ENCODE measurements at regions not wholly inside any gene's neighbourhood (a gene's known extent, or its start where the extent isn't known, plus 50 kb on each side); places are given as distances from the start of the nearest gene placed in this dataset.

- H2AFZ ChIP-seq (ENCODE audit: low read depth, low read length, severe bottlenecking): no peak overlapping the region
- no peak overlapping the region for H3K4me2 ChIP-seq (ENCODE audit: low read depth, low read length, poor library complexity, severe bottlenecking)
- H3K9ac ChIP-seq (ENCODE audit: low read length): no peak overlapping the region
- H3K36me3 ChIP-seq (ENCODE audit: low read length): no peaks in the 10 kb centered on the region
- H3K4me3 ChIP-seq (ENCODE audit: insufficient read depth, low read length, poor library complexity, severe bottlenecking): no peak overlapping the region
- H3K27me3 ChIP-seq (ENCODE audit: low read length): no peaks in the 10 kb centered on the region
- H3F3A ChIP-seq (ENCODE audit: insufficient read depth): no peaks in the 10 kb centered on the region
- no peaks in the 10 kb centered on the region for H3K9me3 ChIP-seq (ENCODE audit: insufficient read depth, low read length)
- TF ChIP-seq EZH2phosphoT487 (conservative IDR thresholded peaks at IDR 0.05; ENCODE audit: low read length): no peak
- TF ChIP-seq CTCF (IDR thresholded peaks at IDR 0.05; ENCODE audit: insufficient read depth, low read length, poor library complexity, severe bottlenecking): no peak
- no peaks in the 10 kb centered on the region for H4K20me1 ChIP-seq (ENCODE audit: low read depth, low read length)
- H3K27ac ChIP-seq (ENCODE audit: low read depth, low read length): no peak overlapping the region
- no peaks in the 10 kb centered on the region for H3K9me2 ChIP-seq (replicated peaks; ENCODE audit: insufficient read depth, low read length)
- no peaks in the 10 kb centered on the region for H3K79me2 ChIP-seq (ENCODE audit: insufficient read depth, low read length)
Measured at GRCh38 chr16:6427621-6428020, 905.0 kb upstream of the RBFOX1 start.

- Histone ChIP-seq H3K9ac (ENCODE audit: low read length) (no peak overlapping the region), H3K79me2 (ENCODE audit: insufficient read depth, low read length) (no peaks in the 10 kb centered on the region), H3K36me3 (ENCODE audit: low read length) (no peaks in the 10 kb centered on the region), H2AFZ (ENCODE audit: low read depth, low read length, severe bottlenecking) (no peak overlapping the region), H3K27ac (ENCODE audit: low read depth, low read length) (no peak overlapping the region), H4K20me1 (ENCODE audit: low read depth, low read length) (no peaks in the 10 kb centered on the region), H3K9me3 (ENCODE audit: insufficient read depth, low read length) (no peaks in the 10 kb centered on the region), H3K9me2 (replicated peaks; ENCODE audit: insufficient read depth, low read length) (no peaks in the 10 kb centered on the region), H3K4me3 (ENCODE audit: insufficient read depth, low read length, poor library complexity, severe bottlenecking) (no peak overlapping the region), H3F3A (ENCODE audit: insufficient read depth) (no peaks in the 10 kb centered on the region), H3K27me3 (ENCODE audit: low read length) (no peaks in the 10 kb centered on the region), H3K4me2 (ENCODE audit: low read depth, low read length, poor library complexity, severe bottlenecking) (no peak overlapping the region)
- TF ChIP-seq CTCF (IDR thresholded peaks at IDR 0.05; ENCODE audit: insufficient read depth, low read length, poor library complexity, severe bottlenecking) (no peak), EZH2phosphoT487 (conservative IDR thresholded peaks at IDR 0.05; ENCODE audit: low read length) (no peak)
Measured at GRCh38 chr16:6407596-6407995, 925.0 kb upstream of the RBFOX1 start.

- TF ChIP-seq EZH2phosphoT487 (conservative IDR thresholded peaks at IDR 0.05; ENCODE audit: low read length) (no peak), CTCF (IDR thresholded peaks at IDR 0.05; ENCODE audit: insufficient read depth, low read length, poor library complexity, severe bottlenecking) (no peak)
- Histone ChIP-seq H3K9me3 (ENCODE audit: insufficient read depth, low read length) (no peaks in the 10 kb centered on the region), H3K4me2 (ENCODE audit: low read depth, low read length, poor library complexity, severe bottlenecking) (no peak overlapping the region), H3K27me3 (ENCODE audit: low read length) (no peaks in the 10 kb centered on the region), H3K4me3 (ENCODE audit: insufficient read depth, low read length, poor library complexity, severe bottlenecking) (no peak overlapping the region), H4K20me1 (ENCODE audit: low read depth, low read length) (no peaks in the 10 kb centered on the region), H3K36me3 (ENCODE audit: low read length) (no peaks in the 10 kb centered on the region), H2AFZ (ENCODE audit: low read depth, low read length, severe bottlenecking) (no peak overlapping the region), H3K9me2 (replicated peaks; ENCODE audit: insufficient read depth, low read length) (no peaks in the 10 kb centered on the region), H3K27ac (ENCODE audit: low read depth, low read length) (no peak overlapping the region), H3F3A (ENCODE audit: insufficient read depth) (no peaks in the 10 kb centered on the region), H3K9ac (ENCODE audit: low read length) (no peak overlapping the region), H3K79me2 (ENCODE audit: insufficient read depth, low read length) (no peaks in the 10 kb centered on the region)
Measured at GRCh38 chr16:6406028-6406427, 926.6 kb upstream of the RBFOX1 start.

Measured in SU-DHL-6 (cell line).